K562 (cell line): ENCODE measurements at regions not wholly inside any gene's neighbourhood (a gene's known extent, or its start where the extent isn't known, plus 50 kb on each side); places are given as distances from the start of the nearest gene placed in this dataset.

Experiments used
- ATAC-seq: fragments of 200-7000 bp; cut with Tn5 transposase; 3 replicates; pipeline ENCODE4 v1.9.1; 2020; ENCODE audit warnings: moderate library complexity
- BruUV-seq: library from RNA; stranded (reverse); fragments of 400-500 nt; replicated peaks from 2 replicates; lab custom pipeline; 2021; lab: Mats Ljungman, UMichigan
- CTCF ChIA-PET: fragments of 300-600 bp; formaldehyde crosslinking; extraction: SDS; loops from one replicate; lab custom pipeline; 2021; ENCODE audit warnings: low intra/inter-chr PET ratio; lab: Yijun Ruan, JAX
- POLR2A ChIA-PET: fragments of 300-600, 350-650 bp; sonication (Branson Sonifier 250); formaldehyde crosslinking; extraction: SDS; loops from one replicate; lab custom pipeline; 2021; ENCODE audit warnings: antibody characterized with exemption, inconsistent platforms; lab: Yijun Ruan, JAX
- DNase-seq, 4 experiments: peaks; one replicate each; pipeline versions ENCODE4 v3.0.0 to v3.0.0-alpha.2; 2011 to 2018; ENCODE audit warnings: low spot score in 3 of 4, mixed read lengths in 3 of 4; ENCODE audit errors: extremely low read depth in 1 of 4
- FAIRE-seq: peaks from 2 replicates; lab custom pipeline; 2011; peaks lifted over from hg19 to GRCh38; lab: Jason Lieb, UNC
- H2AFZ ChIP-seq: 2 replicates; pipeline ENCODE4 v1.6.0; 2011; ENCODE audit warnings: low read depth, low read length, control low read depth, inconsistent platforms
- H3K27ac ChIP-seq: fragments of 200-600 bp; 3 replicates; pipeline ENCODE4 v1.8.0; 2011; ENCODE audit warnings: low read depth, mild to moderate bottlenecking, control low read depth, inconsistent platforms, low read length, moderate library complexity, mixed read lengths; ENCODE audit errors: extremely low read depth
- H3K27me3 ChIP-seq, 2 experiments: fragments of 300-600 bp in 1 of 2; 2 replicates in 1 of 2; 3 replicates in 1 of 2; pipeline versions ENCODE4 v1.6.0 to v1.8.0; 2011; ENCODE audit warnings: inconsistent platforms in 2 of 2, low read length in 2 of 2, mild to moderate bottlenecking in 1 of 2, mixed read lengths in 1 of 2, moderate library complexity in 1 of 2; ENCODE audit not compliant: control insufficient read depth in 2 of 2, insufficient read depth in 2 of 2
- H3K36me3 ChIP-seq: fragments of 300-600 bp; 3 replicates; pipeline ENCODE4 v1.8.0; 2011; ENCODE audit warnings: mild to moderate bottlenecking, low read length, inconsistent platforms; ENCODE audit not compliant: control insufficient read depth, insufficient read depth
- H3K4me1 ChIP-seq, 2 experiments: fragments of 200-600 bp in 1 of 2; replicated peaks in 1 of 2; 2 replicates in 1 of 2; 3 replicates in 1 of 2; pipeline versions ENCODE4 v1.5.1 to v1.8.0; 2011; ENCODE audit warnings: inconsistent platforms in 2 of 2, low read length in 2 of 2, mild to moderate bottlenecking in 1 of 2, mixed read lengths in 1 of 2, moderate library complexity in 1 of 2; ENCODE audit not compliant: control insufficient read depth in 2 of 2, insufficient read depth in 2 of 2
- H3K4me2 ChIP-seq: 2 replicates; pipeline ENCODE4 v1.6.1; 2011; ENCODE audit warnings: low read length, control low read depth, inconsistent platforms, mixed read lengths; ENCODE audit not compliant: insufficient read depth
- H3K4me3 ChIP-seq: fragments of 200-600 bp; sonication (generic), shearing (Covaris generic); 2 replicates; pipeline ENCODE4 v1.5.1; 2016; ENCODE audit warnings: control low read depth, inconsistent platforms
- H3K79me2 ChIP-seq: fragments of 200-600 bp; 3 replicates; pipeline ENCODE4 v1.8.0; 2011; ENCODE audit warnings: low read length, inconsistent platforms; ENCODE audit not compliant: control insufficient read depth, insufficient read depth
- H3K9ac ChIP-seq, 2 experiments: 2 replicates each; pipeline versions ENCODE4 v1.6.0 to v1.6.1; 2011; ENCODE audit warnings: low read depth in 2 of 2, low read length in 2 of 2, control low read depth in 1 of 2, inconsistent platforms in 1 of 2, mild to moderate bottlenecking in 1 of 2, mixed read lengths in 1 of 2; ENCODE audit not compliant: insufficient read depth in 1 of 2
- H3K9me1 ChIP-seq: one replicate; pipeline ENCODE4 v1.6.0; 2011; ENCODE audit warnings: inconsistent platforms, mild to moderate bottlenecking, low read length, moderate library complexity; ENCODE audit not compliant: control insufficient read depth, insufficient read depth
- H3K9me3 ChIP-seq: replicated peaks from 2 replicates; pipeline ENCODE4 v1.5.1; 2011; ENCODE audit warnings: low read depth, low read length, inconsistent platforms; ENCODE audit not compliant: control insufficient read depth, insufficient read depth
- H4K20me1 ChIP-seq: replicated peaks from 2 replicates; pipeline ENCODE4 v1.6.1; 2011; ENCODE audit warnings: low read length, inconsistent platforms, mixed read lengths; ENCODE audit not compliant: control insufficient read depth, insufficient read depth
- ADNP ChIP-seq: fragments of 200-800 bp; sonication (Bioruptor generic); IDR thresholded peaks from 2 replicates; pipeline ENCODE4 v1.6.1; 2016; ENCODE audit warnings: missing genetic modification characterization, missing compliant biosample characterization
- CBFA2T2 ChIP-seq: fragments of 450-650 bp; conservative IDR thresholded peaks from 2 replicates; pipeline ENCODE4 v1.6.1; 2017; ENCODE audit warnings: mild to moderate bottlenecking
- CTCFL ChIP-seq: IDR thresholded peaks from 2 replicates; pipeline ENCODE4 v1.6.1; 2011; ENCODE audit warnings: borderline replicate concordance, low read depth, mild to moderate bottlenecking, moderate library complexity, low read length; ENCODE audit not compliant: insufficient read depth, poor library complexity, severe bottlenecking
- ILF3 ChIP-seq: fragments of 450-650 bp; IDR thresholded peaks from 2 replicates; pipeline ENCODE4 v1.6.1; 2018; ENCODE audit warnings: antibody characterized with exemption, mild to moderate bottlenecking, moderate library complexity, borderline replicate concordance
- MAZ ChIP-seq, 2 experiments: fragments of 450-650 bp in 1 of 2; sonication (generic) in 1 of 2; formaldehyde crosslinking; IDR thresholded peaks in 1 of 2; conservative IDR thresholded peaks in 1 of 2; 2 replicates each; pipeline versions ENCODE4 v1.4.0 to v1.5.0; 2020; ENCODE audit warnings: mild to moderate bottlenecking in 1 of 2, missing genetic modification reagents in 1 of 2
- PTRF ChIP-seq: fragments of 450-650 bp; IDR thresholded peaks from 2 replicates; pipeline ENCODE4 v1.6.1; 2016; ENCODE audit warnings: mild to moderate bottlenecking, missing genetic modification characterization, missing compliant biosample characterization
- SLC30A9 ChIP-seq: fragments of 250-450 bp; sonication (Bioruptor Pico); IDR thresholded peaks from 2 replicates; pipeline ENCODE4 v1.8.0; 2022; ENCODE audit warnings: mild to moderate bottlenecking, moderate library complexity
- TBP ChIP-seq: optimal IDR thresholded peaks from 2 replicates; pipeline ENCODE3; 2011; ENCODE audit warnings: low read depth, low read length, improper control_type of control experiment
- THAP12 ChIP-seq: fragments of 250-450 bp; sonication (Bioruptor Pico); IDR thresholded peaks from 2 replicates; pipeline ENCODE4 v1.9.0; 2021; ENCODE audit warnings: mild to moderate bottlenecking, inconsistent platforms
- ZNF274 ChIP-seq: IDR thresholded peaks from 2 replicates; pipeline ENCODE4 v1.6.1; 2011; ENCODE audit warnings: low read depth, mild to moderate bottlenecking, low read length, moderate library complexity, borderline replicate concordance
- ZNF280A ChIP-seq: fragments of 450-650 bp; IDR thresholded peaks from 2 replicates; pipeline ENCODE4 v1.6.1; 2018; ENCODE audit warnings: mild to moderate bottlenecking, low read depth; ENCODE audit not compliant: partially characterized antibody
- ZNF408 ChIP-seq: fragments of 250-450 bp; sonication (Bioruptor Pico); IDR thresholded peaks from 2 replicates; pipeline ENCODE4 v1.4.0; 2020; ENCODE audit warnings: low read depth, mild to moderate bottlenecking, moderate library complexity
- ZNF592 ChIP-seq: fragments of 450-650 bp; IDR thresholded peaks from 2 replicates; pipeline ENCODE4 v1.6.1; 2017; ENCODE audit warnings: antibody characterized with exemption, mild to moderate bottlenecking
- WGBS: fragments of 100-300 bp; shearing (Covaris generic); methylation state at CpG from one replicate; pipeline ENCODE4 v1.1.6; 2016; ENCODE audit warnings: low coverage, mixed read lengths; ENCODE audit not compliant: insufficient coverage; ENCODE audit errors: missing lambda C conversion rate; 5-methylcytosine and 5-hydroxymethylcytosine counted together
- in situ Hi-C: fragments of 300-500 bp; cut with MboI; formaldehyde crosslinking; loops from 4 replicates; pipeline ENCODE4 v1.15.0; 2018; ENCODE audit warnings: inconsistent platforms, mixed read lengths
- intact Hi-C: fragments of 100-400 bp; cut with micrococcal nuclease; formaldehyde crosslinking; loops from 2 replicates; pipeline ENCODE4 v1.14.2; 2022

- in situ Hi-C loops (no loop called here), intact Hi-C loops (no loop called here)
- Histone ChIP-seq H3K9me1 (no peaks in the 10 kb centered on the region), H2AFZ (no peak overlapping the region), H3K79me2 (no peaks in the 10 kb centered on the region), H4K20me1 (no peaks in the 10 kb centered on the region), H3K9me3 (no peaks in the 10 kb centered on the region), H3K36me3 (no peaks in the 10 kb centered on the region), H3K4me1 (no peaks in the 10 kb centered on the region), H3K9ac (no peak overlapping the region), H3K4me2 (no peak overlapping the region), H3K4me3 (no peak overlapping the region), H3K27ac (no peak overlapping the region), H3K27me3 (peaks cover 0 to 2% of the 10 kb centered on the region in 2 experiments; a peak in 1 of 5 replicates)
- no peak for ATAC-seq
- POLR2A ChIA-PET: no interaction called here
- BruUV-seq: no TSS peak
- DNase-seq: no peak
- FAIRE-seq: no peak
- 0% methylated on average over 2 of the region's 2 CpGs for WGBS
- CTCF ChIA-PET: no interaction called here
- TF ChIP-seq MAZ (CRISPR knock-in tag; conservative IDR thresholded peaks at IDR 0.05 in 1 of 2, IDR thresholded peaks at IDR 0.05 in 1 of 2) (no peak), TBP (no peak), THAP12 (CRISPR knock-in tag) (no peak), ADNP (tag) (no peak), ZNF274 (no peak), ILF3 (no peak), CBFA2T2 (no peak), PTRF (tag) (no peak), ZNF408 (CRISPR knock-in tag) (no peak), CTCFL (no peak), ZNF280A (no peak), SLC30A9 (CRISPR knock-in tag) (no peak), ZNF592 (no peak)
Observed at GRCh38 chr5:74200560-74200959, 440.0 kb downstream of the ENC1 start.
